IMR-90 (cell line): ENCODE measurements at regions not wholly inside any gene's neighbourhood (a gene's known extent, or its start where the extent isn't known, plus 50 kb on each side); places are given as distances from the start of the nearest gene placed in this dataset.

ENCODE experiments used
- ATAC-seq: fragments of 200-7000 bp; cut with Tn5 transposase; 2 replicates; pipeline ENCODE4 v1.9.1; 2020; ENCODE audit warnings: low read depth, mild to moderate bottlenecking, moderate library complexity
- BruUV-seq: library from RNA; stranded (reverse); fragments of 400-500 nt; replicated peaks from 2 replicates; lab custom pipeline; 2021; lab: Mats Ljungman, UMichigan
- CTCF ChIA-PET: fragments of 300-600 bp; formaldehyde crosslinking; extraction: SDS; loops from one replicate; lab custom pipeline; 2021; ENCODE audit warnings: antibody characterized with exemption; lab: Yijun Ruan, JAX
- POLR2A ChIA-PET: fragments of 300-600 bp; sonication (Branson Sonifier 250); formaldehyde crosslinking; loops from one replicate; lab custom pipeline; 2022; ENCODE audit warnings: antibody characterized with exemption; ENCODE audit not compliant: unreplicated experiment; lab: Charles Lee
- DNase-seq: peaks from one replicate; pipeline ENCODE4 v3.0.0; 2013
- H2AFZ ChIP-seq: replicated peaks from 2 replicates; pipeline ENCODE3; 2013; ENCODE audit warnings: low read length, mild to moderate bottlenecking; ENCODE audit not compliant: poor library complexity
- H2AK5ac ChIP-seq: 2 replicates; pipeline ENCODE4 v1.6.1; 2013; ENCODE audit warnings: low read depth, low read length, inconsistent platforms
- H2AK9ac ChIP-seq: replicated peaks from 2 replicates; pipeline ENCODE3; 2013; ENCODE audit warnings: mild to moderate bottlenecking, low read depth, low read length, moderate library complexity; ENCODE audit not compliant: poor library complexity
- H2BK120ac ChIP-seq: 2 replicates; pipeline ENCODE4 v1.6.1; 2013; ENCODE audit warnings: low read depth, low read length, inconsistent platforms
- H2BK15ac ChIP-seq: 3 replicates; pipeline ENCODE4 v1.6.1; 2013; ENCODE audit warnings: low read depth, low read length, inconsistent platforms
- H2BK20ac ChIP-seq: 2 replicates; pipeline ENCODE4 v1.6.1; 2013; ENCODE audit warnings: low read depth, mild to moderate bottlenecking, inconsistent platforms, low read length, moderate library complexity
- H2BK5ac ChIP-seq: 2 replicates; pipeline ENCODE4 v1.6.1; 2013; ENCODE audit warnings: mild to moderate bottlenecking, low read depth, low read length, inconsistent platforms; ENCODE audit not compliant: poor library complexity, severe bottlenecking
- H3K14ac ChIP-seq: replicated peaks from 2 replicates; pipeline ENCODE4 v1.6.1; 2013; ENCODE audit warnings: low read depth, low read length, inconsistent platforms
- H3K18ac ChIP-seq: 2 replicates; pipeline ENCODE4 v1.6.1; 2013; ENCODE audit warnings: low read depth, low read length, control low read depth
- H3K23ac ChIP-seq: 2 replicates; pipeline ENCODE4 v1.6.1; 2013; ENCODE audit warnings: low read depth, low read length, inconsistent platforms
- H3K27ac ChIP-seq: 2 replicates; pipeline ENCODE4 v1.5.1; 2013; ENCODE audit warnings: mild to moderate bottlenecking, control low read depth, low read length; ENCODE audit not compliant: insufficient read depth
- H3K27me3 ChIP-seq: 2 replicates; pipeline ENCODE4 v1.6.1; 2013; ENCODE audit warnings: low read length; ENCODE audit not compliant: control insufficient read depth, insufficient read depth
- H3K36me3 ChIP-seq: 2 replicates; pipeline ENCODE4 v1.6.1; 2013; ENCODE audit warnings: low read length, mixed read lengths; ENCODE audit not compliant: control insufficient read depth, insufficient read depth
- H3K4ac ChIP-seq: 2 replicates; pipeline ENCODE4 v1.6.1; 2013; ENCODE audit warnings: low read depth, low read length, inconsistent platforms
- H3K4me1 ChIP-seq: 2 replicates; pipeline ENCODE4 v1.6.1; 2013; ENCODE audit warnings: low read length, mixed read lengths; ENCODE audit not compliant: control insufficient read depth, insufficient read depth
- H3K4me2 ChIP-seq: 2 replicates; pipeline ENCODE4 v1.6.1; 2013; ENCODE audit warnings: low read depth, mild to moderate bottlenecking, control low read depth, low read length, moderate library complexity
- H3K4me3 ChIP-seq: 2 replicates; pipeline ENCODE4 v1.5.1; 2013; ENCODE audit warnings: low read depth, mild to moderate bottlenecking, control low read depth, low read length, moderate library complexity; ENCODE audit not compliant: insufficient read depth
- H3K56ac ChIP-seq: 2 replicates; pipeline ENCODE4 v1.6.1; 2013; ENCODE audit warnings: low read length, inconsistent platforms; ENCODE audit not compliant: insufficient read depth; ENCODE audit errors: extremely low read depth
- H3K79me1 ChIP-seq, 2 experiments: 2 replicates each; pipeline ENCODE4 v1.6.1; 2013; ENCODE audit warnings: low read length in 2 of 2, inconsistent platforms in 1 of 2, low read depth in 1 of 2
- H3K9ac ChIP-seq: 2 replicates; pipeline ENCODE4 v1.6.1; 2013; ENCODE audit warnings: low read depth, low read length, control low read depth
- H3K9me1 ChIP-seq: 2 replicates; pipeline ENCODE4 v1.6.1; 2013; ENCODE audit warnings: low read length, inconsistent platforms; ENCODE audit not compliant: insufficient read depth
- H3K9me3 ChIP-seq: 2 replicates; pipeline ENCODE4 v1.6.1; 2013; ENCODE audit warnings: low read length; ENCODE audit not compliant: control insufficient read depth, insufficient read depth
- H4K20me1 ChIP-seq: 2 replicates; pipeline ENCODE4 v1.6.1; 2013; ENCODE audit warnings: low read length, inconsistent platforms; ENCODE audit not compliant: insufficient read depth
- H4K5ac ChIP-seq: 2 replicates; pipeline ENCODE4 v1.6.1; 2013; ENCODE audit warnings: mild to moderate bottlenecking, low read depth, low read length, control low read depth
- H4K8ac ChIP-seq, 2 experiments: 2 replicates each; pipeline ENCODE4 v1.6.1; 2013; ENCODE audit warnings: low read depth in 2 of 2, low read length in 2 of 2, control low read depth in 1 of 2, inconsistent platforms in 1 of 2
- H4K91ac ChIP-seq: 2 replicates; pipeline ENCODE4 v1.6.1; 2013; ENCODE audit warnings: low read depth, low read length, inconsistent platforms; ENCODE audit not compliant: insufficient read depth
- CHD1 ChIP-seq: IDR thresholded peaks from 2 replicates; pipeline ENCODE4 v1.6.1; 2012; ENCODE audit warnings: low read depth, low read length, improper control_type of control experiment
- MXI1 ChIP-seq: IDR thresholded peaks from 2 replicates; pipeline ENCODE4 v1.6.1; 2012; ENCODE audit warnings: low read depth, mild to moderate bottlenecking, low read length, moderate library complexity, borderline replicate concordance
- RCOR1 ChIP-seq: IDR thresholded peaks from 2 replicates; pipeline ENCODE4 v1.6.1; 2012; ENCODE audit warnings: mild to moderate bottlenecking, low read length, improper control_type of control experiment; ENCODE audit not compliant: insufficient replicate concordance
- WGBS, 2 experiments: methylation state at CpG; one replicate each; pipeline versions ENCODE4 v1.1.5 to v1.1.7; 2013; ENCODE audit warnings: missing lambda C conversion rate in 2 of 2; ENCODE audit not compliant: insufficient read length in 1 of 2; ENCODE audit errors: extremely low coverage in 2 of 2; 5-methylcytosine and 5-hydroxymethylcytosine counted together
- dilution Hi-C: fragments of 300-500 bp; cut with HindIII; formaldehyde crosslinking; loops from one replicate; pipeline ENCODE4 v1.14.3; 2018; ENCODE audit warnings: low sequenced_read_pairs; ENCODE audit not compliant: unreplicated experiment
- in situ Hi-C: fragments of 300-500 bp; cut with MboI; formaldehyde crosslinking; loops from 3 replicates; pipeline ENCODE4 v1.14.3; 2019; ENCODE audit warnings: low sequenced_read_pairs, inconsistent platforms, mixed read lengths
- intact Hi-C: fragments of 100-400 bp; cut with micrococcal nuclease; formaldehyde crosslinking; loops from 2 replicates; pipeline ENCODE4 v1.10.0; 2022
- TF ChIP-seq, protein P1 (sequence below): fragments of 150-350 bp; IDR thresholded peaks from 2 replicates; pipeline ENCODE4 v1.6.1; 2016; ENCODE audit warnings: low read depth, mild to moderate bottlenecking, low read length, moderate library complexity, borderline replicate concordance

DNA sequence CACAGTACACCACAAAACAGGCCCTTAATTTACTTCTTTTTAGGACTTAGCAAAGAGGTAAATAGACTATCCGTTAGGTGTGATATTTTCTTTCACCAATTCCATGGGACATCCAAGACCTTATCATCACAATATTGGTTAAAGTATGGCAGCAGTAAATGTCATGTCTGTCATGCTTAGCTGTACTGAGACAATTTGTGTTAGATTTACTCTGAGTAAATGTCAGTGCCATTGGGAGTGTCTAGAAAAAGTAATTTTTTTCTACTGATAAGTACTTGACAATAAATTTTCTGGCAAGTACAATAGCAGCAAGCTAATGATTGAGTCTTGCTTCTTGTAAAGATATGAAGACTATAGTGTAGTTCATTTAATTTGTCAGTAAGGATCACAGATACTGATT, 756.1 kb downstream of the FAM133A start:
- Histone ChIP-seq H3K9me3 (no peaks in the 10 kb centered on the region), H3K9me1 (no peaks in the 10 kb centered on the region), H2AFZ (no peak overlapping the region), H3K9ac (no peak overlapping the region), H3K23ac (no peak overlapping the region), H3K79me1 (no peaks in the 10 kb centered on the region), H3K4ac (no peak overlapping the region), H2AK9ac (no peak overlapping the region), H2AK5ac (no peak overlapping the region), H2BK15ac (no peak overlapping the region), H3K36me3 (no peaks in the 10 kb centered on the region), H4K91ac (no peak overlapping the region), H3K18ac (no peak overlapping the region), H3K4me2 (no peak overlapping the region), H2BK5ac (no peak overlapping the region), H2BK120ac (no peak overlapping the region), H3K4me3 (no peak overlapping the region), H4K5ac (no peak overlapping the region), H3K56ac (no peak overlapping the region), H3K27ac (no peak overlapping the region), H4K8ac (no peak overlapping the region), H3K27me3 (no peaks in the 10 kb centered on the region), H3K4me1 (no peaks in the 10 kb centered on the region), H2BK20ac (no peak overlapping the region), H4K20me1 (no peaks in the 10 kb centered on the region), H3K14ac (no peak overlapping the region)
- BruUV-seq = no TSS peak
- intact Hi-C loops (no loop called here), in situ Hi-C loops (no loop called here), dilution Hi-C loops (no loop called here)
- WGBS, 2 experiments = no CpG with 5 or more reads among the region's 1 CpG
- CTCF ChIA-PET = no interaction called here
- no peak for ATAC-seq
- TF ChIP-seq RCOR1 = no peak
- TF ChIP-seq, protein P1, sequence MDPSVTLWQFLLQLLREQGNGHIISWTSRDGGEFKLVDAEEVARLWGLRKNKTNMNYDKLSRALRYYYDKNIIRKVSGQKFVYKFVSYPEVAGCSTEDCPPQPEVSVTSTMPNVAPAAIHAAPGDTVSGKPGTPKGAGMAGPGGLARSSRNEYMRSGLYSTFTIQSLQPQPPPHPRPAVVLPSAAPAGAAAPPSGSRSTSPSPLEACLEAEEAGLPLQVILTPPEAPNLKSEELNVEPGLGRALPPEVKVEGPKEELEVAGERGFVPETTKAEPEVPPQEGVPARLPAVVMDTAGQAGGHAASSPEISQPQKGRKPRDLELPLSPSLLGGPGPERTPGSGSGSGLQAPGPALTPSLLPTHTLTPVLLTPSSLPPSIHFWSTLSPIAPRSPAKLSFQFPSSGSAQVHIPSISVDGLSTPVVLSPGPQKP = no peak
- no peak for TF ChIP-seq MXI1
- no peak for TF ChIP-seq CHD1
- POLR2A ChIA-PET = no interaction called here
- DNase-seq = no peak
